ENCODE measurements at regions not wholly inside any gene's neighbourhood (a gene's known extent, or its start where the extent isn't known, plus 50 kb on each side); places are given as distances from the start of the nearest gene placed in this dataset.
"Not testable (repeated sequence)": the region's sequence is repeated elsewhere in the genome, so short reads cannot be mapped to it uniquely, and the experiment has no call there.

- DNase-seq = no peak
Measured at GRCh38 chr1:184882957-184883815, 91.1 kb downstream of the NIBAN1 start.

- DNase-seq = no peak
Measured at GRCh38 chr1:184881941-184882913, 92.1 kb downstream of the NIBAN1 start.

GRCh38 chr1:184879876-184880557, 94.3 kb downstream of the NIBAN1 start:
- no peak for DNase-seq

- no peak for DNase-seq
Measured at GRCh38 chr1:184878602-184879001, 95.7 kb downstream of the NIBAN1 start.

- no peak for DNase-seq
Measured at GRCh38 chr1:184878002-184878401, 96.3 kb downstream of the NIBAN1 start.

- DNase-seq = not testable (repeated sequence)
Measured at GRCh38 chr1:184876015-184876414, 98.3 kb downstream of the NIBAN1 start.

- DNase-seq = no peak
Measured at GRCh38 chr1:184875218-184875617, 99.1 kb downstream of the NIBAN1 start.

- no peak for DNase-seq
Measured at GRCh38 chr1:184870319-184870718, 104.0 kb downstream of the NIBAN1 start.

- no peak for DNase-seq
Measured at GRCh38 chr1:184867866-184868689, 106.2 kb downstream of the NIBAN1 start.

- DNase-seq = no peak
Measured at GRCh38 chr1:184866991-184867788, 107.1 kb downstream of the NIBAN1 start.

- no peak for DNase-seq
Measured at GRCh38 chr1:184866586-184866985, 107.7 kb downstream of the NIBAN1 start.

GRCh38 chr1:184865831-184866230, 108.5 kb downstream of the NIBAN1 start:
- no peak for DNase-seq

GRCh38 chr1:184861755-184862336, 107.2 kb upstream of the EDEM3 start:
- DNase-seq = no peak

GRCh38 chr1:184860985-184861754, 106.5 kb upstream of the EDEM3 start:
- DNase-seq = no peak

GRCh38 chr1:184860535-184860934, 105.9 kb upstream of the EDEM3 start:
- no peak for DNase-seq

- no peak for DNase-seq
Measured at GRCh38 chr1:184859381-184860105, 104.9 kb upstream of the EDEM3 start.

GRCh38 chr1:184858288-184858687, 103.6 kb upstream of the EDEM3 start:
- no peak for DNase-seq

- DNase-seq = peak; percentile 62
Measured at GRCh38 chr1:184854496-184855140, 100.0 kb upstream of the EDEM3 start.

GRCh38 chr1:184854036-184854435, 99.4 kb upstream of the EDEM3 start:
- DNase-seq = peak; percentile 61
